Activated T-helper 1 cell treated with anti-CD3 and anti-CD28 coated beads, Interleukin-12 subunit alpha, Interleukin-12 subunit beta, Interleukin-2, Interleukin-4 antibody, amounts not matched to agents 30 ng/mL and 10 ng/mL and 1 ng/mL, durations not matched to agents 14 hours and 24 hours and 36 hours (primary cell): ENCODE measurements at regions not wholly inside any gene's neighbourhood (a gene's known extent, or its start where the extent isn't known, plus 50 kb on each side); places are given as distances from the start of the nearest gene placed in this dataset.

ENCODE experiments used
- DNase-seq: peaks from one replicate; pipeline ENCODE4 v3.0.0; 2021; ENCODE audit warnings: low spot score
- H3K27ac Mint-ChIP-seq: one replicate; pipeline ENCODE4 v1.8.0; 2021; ENCODE audit warnings: mild to moderate bottlenecking, mixed read lengths
- H3K27me3 Mint-ChIP-seq: one replicate; pipeline ENCODE4 v1.8.0; 2022; ENCODE audit warnings: mild to moderate bottlenecking, moderate library complexity, mixed read lengths; ENCODE audit not compliant: insufficient read depth
- H3K36me3 Mint-ChIP-seq: one replicate; pipeline ENCODE4 v1.8.0; 2021; ENCODE audit warnings: low read depth, mixed read lengths
- H3K4me1 Mint-ChIP-seq: one replicate; pipeline ENCODE4 v1.8.0; 2021; ENCODE audit warnings: low read depth, mixed read lengths
- H3K4me3 Mint-ChIP-seq: one replicate; pipeline ENCODE4 v1.8.0; 2021; ENCODE audit warnings: mild to moderate bottlenecking, moderate library complexity, mixed read lengths
- H3K9me3 Mint-ChIP-seq: one replicate; pipeline ENCODE4 v1.8.0; 2021; ENCODE audit warnings: mixed read lengths
- intact Hi-C: fragments of 100-400 bp; cut with micrococcal nuclease; formaldehyde crosslinking; loops from one replicate; pipeline ENCODE4 v1.15.1; 2024

DNA sequence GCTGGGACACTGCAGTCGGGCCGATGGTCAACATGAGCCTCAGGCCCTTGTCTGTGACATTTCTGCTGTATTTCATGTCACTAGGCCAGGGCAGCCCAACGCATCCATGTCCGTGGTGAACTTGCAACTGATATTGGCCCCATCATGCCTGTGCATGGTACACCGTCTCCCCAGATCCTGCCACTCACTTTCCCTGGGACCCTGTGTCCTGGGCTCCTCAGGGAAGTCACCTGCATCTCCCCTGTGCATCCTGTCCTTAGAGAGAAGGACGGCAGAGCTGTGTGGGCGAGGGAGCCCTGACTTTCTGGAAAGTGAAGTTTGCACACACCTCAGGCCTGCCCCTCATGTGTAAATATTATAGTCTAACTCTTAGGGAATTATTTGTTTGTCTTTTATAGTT lies 123.3 kb downstream of the ACKR3 start:
- H3K4me1 Mint-ChIP-seq, result no peaks in the 10 kb centered on the region
- H3K36me3 Mint-ChIP-seq, result no peaks in the 10 kb centered on the region
- H3K27ac Mint-ChIP-seq, result no peak overlapping the region
- no peaks in the 10 kb centered on the region for H3K9me3 Mint-ChIP-seq
- no peak overlapping the region for H3K4me3 Mint-ChIP-seq
- peaks cover 13% of the 10 kb centered on the region for H3K27me3 Mint-ChIP-seq
- intact Hi-C loops, result no loop called here
- no peak for DNase-seq

GRCh38 chr2:236693531-236693930 lies 123.9 kb downstream of the ACKR3 start:
- H3K36me3 Mint-ChIP-seq, result no peaks in the 10 kb centered on the region
- H3K27ac Mint-ChIP-seq, result no peak overlapping the region
- no peaks in the 10 kb centered on the region for H3K4me1 Mint-ChIP-seq
- peaks cover 13% of the 10 kb centered on the region for H3K27me3 Mint-ChIP-seq
- no peak overlapping the region for H3K4me3 Mint-ChIP-seq
- H3K9me3 Mint-ChIP-seq, result no peaks in the 10 kb centered on the region
- no peak for DNase-seq
- intact Hi-C loops, result no loop called here

DNA sequence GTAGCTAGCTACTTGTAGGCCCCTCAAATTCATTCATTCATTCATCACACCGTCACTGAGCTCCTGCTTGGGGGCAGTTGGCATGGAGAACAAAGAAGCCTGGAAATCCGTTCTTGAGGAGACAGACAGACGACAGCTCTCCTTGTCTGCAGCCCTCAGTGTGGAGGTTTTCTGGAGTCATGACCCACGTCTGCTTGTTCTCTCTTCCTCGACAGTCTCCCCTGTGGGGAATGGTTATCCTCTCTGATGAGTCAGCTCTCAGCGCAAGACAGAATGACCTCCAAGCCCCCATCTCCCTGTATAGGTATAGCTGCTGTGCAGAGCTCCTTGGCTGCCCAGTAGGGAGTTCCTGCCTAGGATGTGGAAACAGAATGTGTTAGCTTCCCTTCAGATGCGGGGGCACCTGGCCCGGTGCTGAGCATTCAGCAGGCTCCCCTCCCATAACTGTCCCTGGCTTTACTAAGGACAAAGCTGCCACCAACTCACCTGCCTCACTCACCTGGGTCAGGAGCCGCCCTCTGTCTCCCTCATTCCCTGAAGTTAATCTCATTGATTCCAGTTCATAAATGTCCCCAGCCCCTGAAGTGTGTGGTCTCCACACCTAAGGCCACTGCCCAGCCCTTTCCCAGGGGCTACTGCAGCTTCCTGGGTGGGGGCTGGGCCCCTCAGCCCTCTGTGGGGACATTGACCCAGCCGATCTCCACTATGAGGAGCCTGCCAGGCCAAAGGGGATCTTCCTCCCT lies 124.7 kb downstream of the ACKR3 start:
- Mint-ChIP-seq H3K27ac (no peak overlapping the region), H3K9me3 (no peaks in the 10 kb centered on the region), H3K27me3 (peaks cover 13% of the 10 kb centered on the region), H3K36me3 (no peaks in the 10 kb centered on the region), H3K4me3 (no peak overlapping the region), H3K4me1 (no peaks in the 10 kb centered on the region)
- intact Hi-C loops, result no loop called here
- DNase-seq, result no peak

GRCh38 chr2:236696834-236697233 lies 127.2 kb downstream of the ACKR3 start:
- Mint-ChIP-seq H3K36me3 (no peaks in the 10 kb centered on the region), H3K27me3 (peaks cover 9% of the 10 kb centered on the region)
- intact Hi-C loops, result no loop called here

GRCh38 chr2:236698016-236698627 lies 128.5 kb downstream of the ACKR3 start:
- Mint-ChIP-seq H3K4me1 (no peaks in the 10 kb centered on the region), H3K27ac (no peak overlapping the region), H3K4me3 (no peak overlapping the region), H3K27me3 (peaks cover 9% of the 10 kb centered on the region), H3K36me3 (no peaks in the 10 kb centered on the region), H3K9me3 (no peaks in the 10 kb centered on the region)
- no peak for DNase-seq
- intact Hi-C loops, result no loop called here

More at GRCh38 chr2:236696834-236697233, 127.2 kb downstream of the ACKR3 start:
- Mint-ChIP-seq H3K9me3 (no peaks in the 10 kb centered on the region), H3K4me3 (no peak overlapping the region), H3K4me1 (no peaks in the 10 kb centered on the region), H3K27ac (no peak overlapping the region)
- DNase-seq, result no peak

GRCh38 chr2:236700703-236701102 lies 131.1 kb downstream of the ACKR3 start:
- Mint-ChIP-seq H3K4me1 (no peaks in the 10 kb centered on the region), H3K9me3 (no peaks in the 10 kb centered on the region), H3K4me3 (no peak overlapping the region), H3K36me3 (no peaks in the 10 kb centered on the region), H3K27me3 (peaks cover 2% of the 10 kb centered on the region), H3K27ac (no peak overlapping the region)
- no peak for DNase-seq
- intact Hi-C loops, result no loop called here

DNA sequence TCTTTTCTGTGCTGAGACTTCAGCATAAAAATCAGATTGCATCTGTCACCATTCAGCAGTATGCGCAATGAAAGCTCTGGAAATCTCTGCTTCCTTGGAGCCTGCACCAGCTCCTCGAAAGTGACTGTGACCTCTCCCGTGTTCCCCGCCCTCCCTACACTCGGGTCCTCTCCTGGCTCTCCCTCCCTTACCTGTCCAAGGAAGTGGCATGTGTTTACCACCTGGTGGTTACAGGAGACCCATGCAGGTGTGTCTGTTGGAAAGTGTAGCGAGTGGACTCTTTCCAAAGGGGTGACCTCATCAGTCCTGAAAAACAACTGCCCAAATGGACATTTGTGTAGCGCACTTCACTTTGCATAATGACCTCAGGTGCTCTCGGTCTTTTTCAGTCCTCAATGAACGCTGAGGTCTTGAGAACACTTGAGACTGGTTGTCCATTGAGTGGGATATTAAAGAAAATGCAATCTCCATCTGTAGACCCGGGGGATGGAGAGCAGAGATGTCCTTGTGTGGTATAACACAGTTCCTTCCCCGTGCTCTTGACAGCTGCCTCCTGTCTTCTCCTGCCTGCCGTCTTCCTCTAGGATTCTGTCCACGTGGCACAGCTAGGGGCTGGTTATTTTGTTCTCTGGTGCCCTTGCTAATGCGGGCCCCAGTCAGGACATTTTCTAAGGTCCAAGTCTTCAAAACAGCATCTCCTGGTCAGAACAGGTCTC lies 133.2 kb downstream of the ACKR3 start:
- Mint-ChIP-seq H3K9me3 (no peaks in the 10 kb centered on the region), H3K4me3 (no peak overlapping the region), H3K27me3 (no peaks in the 10 kb centered on the region), H3K27ac (no peak overlapping the region), H3K4me1 (no peaks in the 10 kb centered on the region), H3K36me3 (no peaks in the 10 kb centered on the region)
- intact Hi-C loops, result no loop called here
- DNase-seq, result no peak

GRCh38 chr2:236703373-236703709 lies 133.7 kb downstream of the ACKR3 start:
- no peaks in the 10 kb centered on the region for H3K27me3 Mint-ChIP-seq
- intact Hi-C loops, result no loop called here

GRCh38 chr2:236703906-236704305 lies 134.3 kb downstream of the ACKR3 start:
- no peaks in the 10 kb centered on the region for H3K36me3 Mint-ChIP-seq
- H3K4me3 Mint-ChIP-seq, result no peak overlapping the region
- intact Hi-C loops, result no loop called here
- H3K27ac Mint-ChIP-seq, result no peak overlapping the region
- H3K9me3 Mint-ChIP-seq, result no peaks in the 10 kb centered on the region
- H3K27me3 Mint-ChIP-seq, result no peaks in the 10 kb centered on the region
- DNase-seq, result no peak
- no peaks in the 10 kb centered on the region for H3K4me1 Mint-ChIP-seq

More at GRCh38 chr2:236703373-236703709, 133.7 kb downstream of the ACKR3 start:
- Mint-ChIP-seq H3K9me3 (no peaks in the 10 kb centered on the region), H3K36me3 (no peaks in the 10 kb centered on the region), H3K27ac (no peak overlapping the region), H3K4me1 (no peaks in the 10 kb centered on the region), H3K4me3 (no peak overlapping the region)
- DNase-seq, result no peak

DNA sequence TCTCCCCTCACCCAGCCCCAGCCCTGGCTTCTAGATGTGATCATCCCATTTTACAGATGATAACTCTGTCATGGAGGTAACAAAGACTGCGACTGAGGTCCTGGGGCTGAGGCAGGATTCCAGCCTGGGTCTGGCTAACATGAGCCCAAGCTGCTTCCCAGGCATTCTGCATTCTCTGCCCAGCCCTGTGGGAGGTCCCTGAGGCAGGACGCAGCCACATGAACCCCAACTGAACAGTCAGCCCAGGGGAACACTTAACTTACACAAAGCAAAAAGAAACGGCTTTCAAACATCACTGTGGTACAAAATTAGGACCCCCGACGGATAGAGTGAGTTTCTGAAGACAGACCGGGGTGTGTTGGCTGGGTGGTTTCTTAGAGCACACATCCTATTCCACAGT lies 135.3 kb downstream of the ACKR3 start:
- Mint-ChIP-seq H3K36me3 (no peaks in the 10 kb centered on the region), H3K9me3 (no peaks in the 10 kb centered on the region), H3K4me3 (no peak overlapping the region), H3K4me1 (no peaks in the 10 kb centered on the region), H3K27me3 (no peaks in the 10 kb centered on the region), H3K27ac (no peak overlapping the region)
- DNase-seq, result no peak
- intact Hi-C loops, result no loop called here

- H3K4me1 Mint-ChIP-seq, result no peaks in the 10 kb centered on the region
- H3K36me3 Mint-ChIP-seq, result no peaks in the 10 kb centered on the region
- no peaks in the 10 kb centered on the region for H3K27me3 Mint-ChIP-seq
- DNase-seq, result no peak
- no peak overlapping the region for H3K4me3 Mint-ChIP-seq
- intact Hi-C loops, result no loop called here
- H3K9me3 Mint-ChIP-seq, result no peaks in the 10 kb centered on the region
- H3K27ac Mint-ChIP-seq, result no peak overlapping the region
These were observed 135.9 kb downstream of the ACKR3 start for GRCh38 chr2:236705295-236706105.

DNA sequence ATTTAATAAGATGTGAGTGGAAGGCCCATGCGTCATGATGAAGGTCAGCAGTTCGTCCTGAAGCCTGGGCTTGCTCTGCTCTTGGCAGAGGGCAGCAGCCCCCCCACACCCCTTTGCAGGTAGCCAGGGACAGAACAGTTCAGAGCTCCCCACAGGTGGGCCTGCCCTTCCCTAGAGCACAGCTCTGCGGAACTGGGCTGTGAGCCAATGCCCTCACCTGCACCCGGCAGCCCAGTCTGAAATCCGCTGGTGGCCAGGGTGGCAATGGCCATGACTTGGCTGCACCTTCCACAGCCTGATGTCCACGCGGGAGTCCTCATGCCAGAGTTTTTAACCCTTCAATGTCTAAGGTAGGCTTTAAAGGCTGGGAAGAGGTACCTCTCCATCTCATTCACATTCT lies 136.7 kb downstream of the ACKR3 start:
- Mint-ChIP-seq H3K27me3 (no peaks in the 10 kb centered on the region), H3K4me3 (no peak overlapping the region), H3K9me3 (no peaks in the 10 kb centered on the region), H3K27ac (no peak overlapping the region), H3K36me3 (no peaks in the 10 kb centered on the region), H3K4me1 (no peaks in the 10 kb centered on the region)
- no peak for DNase-seq
- intact Hi-C loops, result no loop called here

DNA sequence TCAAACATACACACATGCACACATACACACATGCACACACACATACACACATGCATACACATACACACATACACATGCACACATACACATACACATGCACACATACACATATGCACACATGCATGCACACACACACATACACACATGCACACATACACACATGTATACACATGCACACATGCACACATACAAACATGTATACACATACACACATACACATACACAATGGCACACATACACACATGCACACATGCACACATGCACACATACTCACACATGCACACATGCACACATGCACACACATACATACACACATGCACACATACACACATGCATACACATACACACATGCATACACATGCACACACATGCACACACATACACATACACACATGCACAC lies 137.2 kb downstream of the ACKR3 start:
- intact Hi-C loops, result no loop called here
- Mint-ChIP-seq H3K27ac (no peak overlapping the region), H3K4me3 (no peak overlapping the region), H3K4me1 (no peaks in the 10 kb centered on the region), H3K36me3 (no peaks in the 10 kb centered on the region), H3K27me3 (no peaks in the 10 kb centered on the region), H3K9me3 (no peaks in the 10 kb centered on the region)
- no peak for DNase-seq
